WTC11 (cell line): ENCODE measurements at regions not wholly inside any gene's neighbourhood (a gene's known extent, or its start where the extent isn't known, plus 50 kb on each side); places are given as distances from the start of the nearest gene placed in this dataset.

Source experiments
- AFF4 ChIP-seq: sonication (generic); formaldehyde crosslinking; IDR thresholded peaks from 2 replicates; pipeline ENCODE4 v1.8.1; 2023; ENCODE audit warnings: mild to moderate bottlenecking, missing genetic modification reagents, borderline replicate concordance
- ETV6 ChIP-seq: sonication (generic); formaldehyde crosslinking; IDR thresholded peaks from 2 replicates; pipeline ENCODE4 v1.8.1; 2022; ENCODE audit warnings: mild to moderate bottlenecking, missing genetic modification reagents
- FOXK1 ChIP-seq: sonication (generic); formaldehyde crosslinking; IDR thresholded peaks from 2 replicates; pipeline ENCODE4 v1.8.0; 2022; ENCODE audit warnings: mild to moderate bottlenecking, moderate library complexity, missing genetic modification reagents
- GABPB1 ChIP-seq: sonication (generic); formaldehyde crosslinking; IDR thresholded peaks from 2 replicates; pipeline ENCODE4 v1.8.1; 2023; ENCODE audit warnings: mild to moderate bottlenecking, missing genetic modification reagents
- NFE2L1 ChIP-seq: sonication (generic); formaldehyde crosslinking; IDR thresholded peaks from 2 replicates; pipeline ENCODE4 v1.8.1; 2023; ENCODE audit warnings: missing genetic modification reagents
- NFYB ChIP-seq: sonication (generic); formaldehyde crosslinking; conservative IDR thresholded peaks from 2 replicates; pipeline ENCODE4 v1.8.0; 2022; ENCODE audit warnings: low read depth, missing genetic modification reagents
- NR1H2 ChIP-seq: sonication (generic); formaldehyde crosslinking; IDR thresholded peaks from 2 replicates; pipeline ENCODE4 v1.9.0; 2021; ENCODE audit warnings: mild to moderate bottlenecking, moderate library complexity, missing genetic modification reagents
- TEAD4 ChIP-seq: sonication (generic); formaldehyde crosslinking; IDR thresholded peaks from 2 replicates; pipeline ENCODE4 v1.8.0; 2022; ENCODE audit warnings: mild to moderate bottlenecking, missing genetic modification reagents
- ZNF232 ChIP-seq: sonication (generic); formaldehyde crosslinking; IDR thresholded peaks from 2 replicates; pipeline ENCODE4 v1.8.0; 2022; ENCODE audit warnings: mild to moderate bottlenecking, missing genetic modification reagents
- TF ChIP-seq, protein P1 (sequence below): fragments of 200-600 bp; IDR thresholded peaks from 2 replicates; pipeline ENCODE4 v1.8.0; 2022; ENCODE audit warnings: antibody characterized with exemption
- TF ChIP-seq, protein P2 (sequence below): sonication (generic); formaldehyde crosslinking; IDR thresholded peaks from 2 replicates; pipeline ENCODE4 v1.8.1; 2022; ENCODE audit warnings: mild to moderate bottlenecking, missing genetic modification reagents, moderate library complexity, borderline replicate concordance

DNA sequence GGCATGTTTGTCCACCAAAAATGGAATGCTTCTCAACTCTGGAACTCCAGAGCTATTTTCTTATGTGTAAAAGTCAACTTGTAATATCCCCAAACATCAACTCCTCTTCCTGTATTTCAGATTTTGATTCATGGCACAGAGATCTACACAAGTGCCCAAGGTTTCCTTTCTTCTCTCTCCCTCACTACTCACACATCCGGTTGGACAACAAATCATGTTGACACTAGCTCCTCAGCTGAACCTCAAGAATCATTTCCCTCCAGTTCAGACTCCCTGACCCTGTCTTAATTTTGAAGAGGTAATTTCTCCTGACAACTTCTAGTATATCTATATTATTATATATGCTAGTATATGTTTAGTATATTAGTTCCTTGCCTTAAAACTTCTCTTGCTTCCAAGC lies 485.4 kb upstream of the CCDC196 start:
- TF ChIP-seq NR1H2 (CRISPR knock-in tag) (no peak), FOXK1 (no peak), AFF4 (no peak), ETV6 (no peak), GABPB1 (CRISPR knock-in tag) (no peak), NFYB (CRISPR knock-in tag) (no peak), TEAD4 (no peak), NFE2L1 (CRISPR knock-in tag) (no peak), ZNF232 (no peak)
- TF ChIP-seq, protein P1, sequence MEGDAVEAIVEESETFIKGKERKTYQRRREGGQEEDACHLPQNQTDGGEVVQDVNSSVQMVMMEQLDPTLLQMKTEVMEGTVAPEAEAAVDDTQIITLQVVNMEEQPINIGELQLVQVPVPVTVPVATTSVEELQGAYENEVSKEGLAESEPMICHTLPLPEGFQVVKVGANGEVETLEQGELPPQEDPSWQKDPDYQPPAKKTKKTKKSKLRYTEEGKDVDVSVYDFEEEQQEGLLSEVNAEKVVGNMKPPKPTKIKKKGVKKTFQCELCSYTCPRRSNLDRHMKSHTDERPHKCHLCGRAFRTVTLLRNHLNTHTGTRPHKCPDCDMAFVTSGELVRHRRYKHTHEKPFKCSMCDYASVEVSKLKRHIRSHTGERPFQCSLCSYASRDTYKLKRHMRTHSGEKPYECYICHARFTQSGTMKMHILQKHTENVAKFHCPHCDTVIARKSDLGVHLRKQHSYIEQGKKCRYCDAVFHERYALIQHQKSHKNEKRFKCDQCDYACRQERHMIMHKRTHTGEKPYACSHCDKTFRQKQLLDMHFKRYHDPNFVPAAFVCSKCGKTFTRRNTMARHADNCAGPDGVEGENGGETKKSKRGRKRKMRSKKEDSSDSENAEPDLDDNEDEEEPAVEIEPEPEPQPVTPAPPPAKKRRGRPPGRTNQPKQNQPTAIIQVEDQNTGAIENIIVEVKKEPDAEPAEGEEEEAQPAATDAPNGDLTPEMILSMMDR: no peak
- TF ChIP-seq, protein P2, sequence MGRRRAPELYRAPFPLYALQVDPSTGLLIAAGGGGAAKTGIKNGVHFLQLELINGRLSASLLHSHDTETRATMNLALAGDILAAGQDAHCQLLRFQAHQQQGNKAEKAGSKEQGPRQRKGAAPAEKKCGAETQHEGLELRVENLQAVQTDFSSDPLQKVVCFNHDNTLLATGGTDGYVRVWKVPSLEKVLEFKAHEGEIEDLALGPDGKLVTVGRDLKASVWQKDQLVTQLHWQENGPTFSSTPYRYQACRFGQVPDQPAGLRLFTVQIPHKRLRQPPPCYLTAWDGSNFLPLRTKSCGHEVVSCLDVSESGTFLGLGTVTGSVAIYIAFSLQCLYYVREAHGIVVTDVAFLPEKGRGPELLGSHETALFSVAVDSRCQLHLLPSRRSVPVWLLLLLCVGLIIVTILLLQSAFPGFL (CRISPR knock-in tag): no peak
